HK-2 (cell line): ENCODE measurements at regions not wholly inside any gene's neighbourhood (a gene's known extent, or its start where the extent isn't known, plus 50 kb on each side); places are given as distances from the start of the nearest gene placed in this dataset.
A peak's percentile ranks its signal among the peaks of the same experiment; 100 is the strongest.

Experiments used
- DNase-seq: peaks from one replicate; pipeline ENCODE4 v3.0.0-alpha.2; 2018; ENCODE audit not compliant: unreplicated experiment

DNA sequence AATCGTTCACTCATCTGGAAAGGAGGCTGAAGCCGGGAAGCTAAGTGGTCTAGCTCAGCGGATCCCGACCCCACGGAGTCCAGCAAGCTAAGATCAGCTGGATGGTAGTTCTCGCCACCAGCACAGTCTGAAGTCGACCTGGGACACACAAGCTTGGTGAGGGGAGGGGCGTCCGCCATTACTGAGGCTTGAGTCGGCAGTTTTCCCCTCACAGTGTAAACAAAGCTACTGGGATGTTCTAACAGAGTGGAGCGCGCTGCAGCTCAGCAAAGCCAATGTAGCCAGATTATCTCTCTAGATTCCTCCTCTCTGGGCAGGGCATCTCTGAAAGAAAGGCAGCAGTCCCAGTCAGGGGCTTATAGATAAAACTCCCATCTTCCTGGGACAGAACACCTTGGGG lies 555.4 kb downstream of the BCOR start:
- DNase-seq = no peak

DNA sequence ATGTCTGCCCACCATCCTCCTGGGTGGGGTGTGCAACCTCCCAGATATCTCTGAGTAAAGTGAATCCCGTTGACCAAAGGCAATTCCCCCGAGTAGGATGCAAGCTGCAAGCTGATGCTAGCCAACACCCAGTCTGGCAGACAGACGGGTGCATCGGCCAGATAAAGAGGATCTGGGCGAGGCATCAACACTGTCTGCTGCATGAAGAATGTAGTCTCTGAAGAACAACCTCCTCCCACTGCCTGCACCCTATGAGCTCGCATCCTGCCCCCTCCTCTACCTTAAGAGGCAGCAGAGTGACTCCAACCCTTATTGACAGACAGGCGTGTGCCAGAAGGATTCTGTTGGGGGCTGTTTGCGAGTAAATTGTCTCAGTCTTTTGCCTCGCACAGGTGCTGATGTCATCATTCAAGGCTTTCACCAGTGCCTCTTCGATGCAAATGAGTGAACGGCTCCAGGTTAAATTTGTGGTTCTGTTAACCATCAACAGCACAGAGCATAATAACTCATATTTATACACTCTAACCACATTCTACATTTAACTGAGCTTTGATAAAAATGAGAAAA lies 546.9 kb downstream of the BCOR start:
- peak; percentile 7 for DNase-seq

DNA sequence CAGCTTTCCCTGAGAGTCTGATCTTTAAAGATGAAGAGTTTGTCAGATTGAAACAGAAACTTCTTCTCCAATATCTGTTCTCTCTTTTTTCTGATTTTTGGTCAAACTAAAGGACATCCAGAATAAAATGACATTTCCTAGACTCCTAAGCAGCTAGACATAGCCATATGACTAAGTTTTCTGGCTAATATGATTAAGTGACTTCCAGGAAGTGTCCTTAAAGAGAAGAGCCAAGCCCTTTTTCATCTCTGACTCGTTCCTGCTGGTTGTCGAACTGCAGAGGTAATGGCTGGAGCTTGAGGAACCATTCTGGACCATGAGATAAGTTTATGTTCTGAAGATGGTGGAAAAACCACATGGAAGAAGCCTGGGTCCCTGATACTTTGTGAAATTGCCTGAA lies 546.0 kb downstream of the BCOR start:
- no peak for DNase-seq

DNA sequence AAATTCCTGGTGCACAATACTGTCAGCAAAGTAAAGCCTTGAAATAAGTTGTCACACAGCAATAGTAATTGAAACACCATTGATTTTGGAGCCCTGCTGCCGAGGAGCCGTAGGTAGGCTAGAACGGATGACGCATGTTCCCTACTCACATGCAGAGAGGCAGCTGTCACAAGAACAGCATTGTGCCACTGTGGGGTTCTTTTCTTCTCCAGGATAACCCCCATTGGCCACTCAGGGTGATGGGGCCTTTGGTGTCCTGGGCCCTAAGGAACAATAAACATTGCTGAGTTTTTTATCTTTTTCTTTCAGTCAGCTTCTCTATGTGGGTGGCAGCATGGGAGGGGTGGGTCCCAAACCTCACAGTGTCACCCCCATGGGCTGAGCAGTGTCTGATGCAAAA lies 542.3 kb downstream of the BCOR start:
- no peak for DNase-seq

DNA sequence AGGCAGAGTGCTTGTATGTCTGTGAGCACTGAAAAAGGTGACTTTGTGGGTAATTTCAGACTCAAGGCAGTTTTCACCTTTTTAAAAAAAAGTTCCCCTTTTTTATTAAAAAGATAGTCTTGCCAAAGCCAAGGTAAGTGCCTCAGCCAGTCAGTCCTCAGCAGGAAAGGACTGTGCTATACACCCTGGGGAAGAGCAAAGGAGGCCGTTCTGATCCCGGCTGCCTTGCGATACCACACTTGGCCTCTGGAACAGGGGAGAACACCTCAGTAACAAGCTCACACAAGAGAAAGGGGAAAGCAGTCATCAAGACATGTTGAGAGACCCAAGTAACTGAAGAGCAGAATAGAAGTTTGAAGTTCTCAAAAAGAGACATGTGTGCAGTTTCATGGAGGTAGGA lies 541.7 kb downstream of the BCOR start:
- no peak for DNase-seq

DNA sequence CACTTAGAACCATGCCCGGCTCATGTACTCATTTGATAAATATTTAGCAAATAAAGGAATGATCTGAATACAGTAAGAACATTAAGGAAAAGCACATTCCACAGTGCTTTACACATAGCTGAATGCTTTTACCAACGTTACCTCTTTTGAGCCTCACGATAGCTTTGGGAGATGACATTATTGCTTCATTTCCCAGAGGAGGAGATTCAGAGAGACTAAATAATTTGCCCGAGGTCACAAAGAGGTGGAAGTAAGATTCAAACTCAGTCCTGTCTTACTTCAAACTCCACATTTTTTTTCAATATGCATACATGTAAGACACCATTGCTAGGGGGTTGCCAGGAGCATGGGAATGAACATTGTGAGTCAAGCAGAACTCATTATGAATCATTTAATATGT lies 538.5 kb downstream of the BCOR start:
- DNase-seq = no peak

DNA sequence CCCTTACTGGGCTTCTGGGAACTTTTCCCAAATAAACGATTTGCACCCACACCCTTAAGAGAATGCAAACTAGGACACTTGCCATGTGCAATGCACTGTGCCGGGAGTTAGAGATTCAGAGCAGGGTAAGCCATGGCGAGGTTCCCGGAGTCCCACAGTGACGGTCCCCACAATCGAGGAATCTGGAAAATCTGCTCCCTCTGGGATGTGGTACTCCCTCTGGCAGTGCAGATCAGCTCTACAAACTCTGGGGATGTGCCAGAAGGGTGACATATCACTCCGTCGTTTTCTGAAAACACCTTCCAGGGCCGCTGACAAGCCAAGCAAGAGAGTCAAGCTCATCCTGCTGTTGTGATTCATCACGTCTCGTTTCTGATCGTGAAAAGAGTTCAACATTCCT lies 537.5 kb downstream of the BCOR start:
- DNase-seq = no peak

DNA sequence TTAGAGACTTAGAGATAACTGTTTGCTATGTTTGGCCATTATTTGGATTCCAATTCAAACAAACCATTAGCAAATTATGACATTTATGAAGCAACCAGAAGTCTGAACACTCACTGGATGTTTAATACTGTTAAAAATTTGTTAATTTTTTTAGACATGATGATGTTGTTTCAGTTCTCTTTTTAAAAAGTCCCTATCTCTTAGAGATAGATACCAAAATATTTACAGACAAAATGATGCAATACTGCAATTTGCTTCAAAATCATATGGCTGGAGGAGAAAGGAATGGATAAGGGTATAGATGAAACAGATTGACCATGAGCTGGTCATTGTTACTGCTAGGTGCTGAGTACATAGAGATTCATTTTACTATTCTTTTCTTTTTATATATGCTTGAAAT lies 534.6 kb downstream of the BCOR start:
- no peak for DNase-seq

DNA sequence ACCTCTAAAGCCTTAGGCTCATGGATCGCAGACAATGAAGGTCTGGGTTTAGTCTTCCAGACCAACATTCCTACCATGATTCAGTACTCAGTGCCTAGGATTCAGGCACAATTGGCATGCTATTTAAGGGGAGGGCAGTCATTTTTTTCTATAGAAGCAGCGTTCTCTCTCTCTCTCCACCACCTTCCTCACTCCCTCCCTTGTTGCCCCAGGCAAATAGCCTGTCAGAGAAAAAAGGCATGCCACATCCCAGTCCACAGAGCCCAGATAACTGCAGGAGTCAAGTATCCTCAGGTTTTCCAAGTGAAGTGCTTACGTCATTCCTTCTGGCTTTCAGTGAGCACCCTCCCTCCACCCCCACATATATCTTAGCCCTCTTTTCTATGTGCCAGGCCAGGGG lies 533.0 kb downstream of the BCOR start:
- DNase-seq = no peak

DNA sequence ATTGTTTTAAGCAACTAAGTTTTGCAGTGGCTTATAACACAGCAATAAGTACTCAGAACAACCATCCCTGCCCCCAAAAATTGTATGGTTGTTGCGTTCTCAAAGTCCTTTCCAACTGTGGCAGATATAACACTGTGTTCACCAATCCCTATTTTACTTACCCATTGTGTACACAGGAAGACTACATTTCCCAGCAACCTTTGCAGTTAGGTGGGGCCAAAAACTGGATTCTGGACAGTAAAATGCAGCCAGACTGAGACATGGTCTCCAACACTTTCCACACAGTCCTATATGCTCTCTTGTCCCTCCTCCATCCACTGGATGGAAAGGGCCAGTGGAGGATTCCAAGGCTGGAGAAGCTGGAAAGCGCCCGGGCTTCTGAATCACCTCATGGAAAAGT lies 523.6 kb downstream of the BCOR start:
- no peak for DNase-seq

DNA sequence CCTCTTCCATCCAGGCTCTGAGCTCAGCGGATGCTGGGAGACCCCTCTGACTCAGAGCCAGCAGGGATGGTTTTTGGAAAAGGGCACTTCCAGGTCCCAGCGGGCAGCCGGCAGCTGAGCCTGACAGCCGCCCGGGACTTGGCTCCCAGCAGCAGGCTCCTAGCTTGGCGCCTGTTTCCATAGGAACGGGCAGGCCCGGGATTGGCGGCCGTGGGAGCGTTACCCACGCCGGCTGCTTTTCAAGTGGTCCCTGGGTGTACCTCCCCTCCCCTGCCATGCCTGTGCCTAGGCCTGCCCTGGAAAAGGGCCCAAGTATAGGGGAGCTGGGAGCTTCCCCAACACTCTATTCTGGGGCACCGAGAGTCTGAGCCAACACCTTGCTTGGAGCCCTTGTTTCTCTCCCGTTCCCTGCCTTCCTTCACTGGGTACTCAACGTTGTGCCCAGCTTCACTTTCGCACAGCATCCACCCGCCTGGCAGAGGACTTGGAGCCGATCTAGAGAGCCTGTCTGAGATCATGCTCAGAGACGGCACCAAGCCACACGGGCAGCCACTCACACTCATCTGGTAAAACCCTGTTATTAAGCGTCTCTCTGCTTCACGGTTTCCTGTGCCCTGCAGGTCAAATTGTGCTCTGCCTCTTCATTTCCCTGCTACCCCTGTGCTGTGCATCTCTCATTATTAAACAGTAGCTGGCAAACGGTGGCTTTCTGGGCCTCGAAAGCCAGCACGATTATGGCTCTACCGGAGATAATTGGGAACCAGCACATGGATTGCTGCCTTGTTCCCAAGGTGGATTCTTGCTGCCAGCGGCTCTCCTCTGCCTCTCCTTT lies 521.5 kb downstream of the BCOR start:
- no peak for DNase-seq

DNA sequence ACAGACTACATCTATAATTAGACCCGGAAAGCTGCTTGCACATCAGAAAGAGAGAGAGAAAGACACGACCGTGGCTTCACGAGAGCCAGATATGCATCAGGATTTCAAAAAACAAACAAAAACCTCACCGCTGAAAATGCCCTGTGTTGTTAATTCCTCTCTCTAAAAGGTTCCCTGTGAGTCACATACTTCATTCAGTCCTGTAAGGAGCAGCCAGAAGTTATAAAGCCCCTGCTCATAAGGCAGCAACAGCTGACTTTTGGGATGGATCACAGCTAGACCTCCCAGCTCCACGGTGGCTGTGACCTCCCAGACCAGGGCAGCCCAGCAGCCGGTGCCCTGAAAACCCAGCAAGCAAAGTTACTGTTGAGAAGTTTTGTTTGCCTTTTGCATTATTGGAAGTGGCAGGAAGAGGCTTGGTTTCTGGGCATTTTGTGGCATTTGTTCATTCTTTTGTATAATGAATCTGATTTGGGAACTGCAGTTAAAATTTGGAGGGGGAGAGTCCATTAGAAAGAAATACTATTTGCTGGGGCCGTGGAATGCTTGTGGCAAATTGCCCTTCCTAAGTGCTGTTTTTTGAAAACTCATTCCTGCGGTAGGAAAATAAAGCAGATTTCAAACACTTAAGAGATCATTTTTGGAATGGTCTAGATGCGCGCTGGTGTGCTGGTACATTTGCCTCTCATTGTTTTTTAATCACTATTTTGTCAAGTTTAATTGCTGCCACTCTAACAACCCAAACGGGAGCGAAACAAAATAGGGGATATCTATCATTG lies 520.4 kb downstream of the BCOR start:
- DNase-seq = no peak

DNA sequence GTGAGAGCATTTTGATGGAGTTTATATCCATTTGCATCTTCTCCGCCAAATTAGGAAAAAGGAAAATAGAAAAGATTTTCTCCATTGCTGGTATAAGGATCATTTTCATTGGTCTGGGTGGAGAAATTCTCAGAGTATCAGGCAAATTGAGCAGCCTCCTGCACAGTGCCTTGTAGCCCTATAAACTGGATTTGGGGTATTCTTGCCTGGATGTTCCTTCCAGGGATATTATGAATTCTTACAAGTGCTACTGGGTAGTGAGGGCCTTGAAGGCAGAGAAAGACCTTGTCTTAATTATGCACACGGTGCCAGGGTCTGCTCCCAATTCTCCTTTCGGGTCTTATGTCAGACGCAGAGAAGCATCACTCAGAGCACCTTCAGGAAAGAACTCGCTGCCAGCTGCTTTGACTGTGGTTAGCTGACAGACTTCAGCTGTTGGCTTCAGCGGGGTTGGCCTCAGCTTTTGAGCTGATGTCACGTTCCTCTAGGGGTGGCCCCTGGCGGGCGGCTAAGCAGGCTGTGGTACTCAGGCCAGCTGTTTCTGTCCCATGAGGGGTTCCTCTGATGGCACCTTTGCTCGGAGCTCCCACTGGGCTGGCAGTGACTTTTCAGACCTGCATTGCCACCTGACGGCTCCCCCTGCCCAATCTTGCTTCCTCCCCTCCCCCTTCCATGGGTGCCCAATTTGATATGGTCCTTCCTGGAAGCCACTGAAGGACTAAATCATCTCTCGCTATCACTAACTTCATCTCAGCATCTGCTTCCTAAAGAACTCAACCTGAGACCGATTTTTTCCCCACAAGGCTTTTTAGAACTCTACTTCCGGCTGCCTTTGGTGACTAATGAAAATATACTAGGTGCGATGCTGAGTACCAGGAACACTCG lies 519.5 kb downstream of the BCOR start:
- DNase-seq = no peak

DNA sequence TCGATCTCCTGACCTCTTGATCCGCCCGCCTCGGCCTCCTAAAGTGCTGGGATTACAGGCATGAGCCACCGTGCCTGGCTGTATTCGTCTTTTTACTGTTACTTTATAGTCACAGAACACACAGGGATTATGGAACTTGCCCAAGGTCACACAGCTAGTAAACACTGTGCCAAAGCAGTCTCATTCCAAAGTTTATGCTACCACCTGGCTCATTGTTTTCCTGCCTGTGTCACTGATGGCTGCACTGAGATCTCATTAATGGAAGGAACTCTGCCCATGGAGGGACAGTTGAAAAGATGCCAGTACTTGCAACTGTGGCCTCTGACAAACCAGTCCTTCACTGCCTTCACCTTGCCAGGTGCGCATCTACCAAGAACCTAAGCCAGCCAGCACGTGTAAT lies 517.7 kb downstream of the BCOR start:
- no peak for DNase-seq

DNA sequence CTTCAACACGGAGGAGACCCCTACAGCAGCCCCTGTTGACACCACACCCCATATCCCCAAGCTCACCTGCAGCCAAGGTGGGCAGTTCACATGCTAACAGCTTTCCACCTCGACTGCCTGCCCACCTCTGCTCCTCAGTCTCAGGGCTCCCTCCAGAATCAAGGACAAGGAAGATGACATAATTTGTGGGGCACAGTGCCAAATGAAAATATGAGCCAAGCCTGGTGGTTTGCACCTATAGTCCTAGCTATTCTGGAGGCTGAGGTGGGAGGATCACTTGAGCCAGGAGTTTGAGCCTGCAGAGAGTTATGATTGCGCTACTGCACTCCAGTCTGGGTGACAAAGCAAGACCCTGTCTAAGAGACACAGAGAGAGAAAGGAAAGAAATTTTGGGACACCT lies 516.3 kb downstream of the BCOR start:
- DNase-seq = no peak

DNA sequence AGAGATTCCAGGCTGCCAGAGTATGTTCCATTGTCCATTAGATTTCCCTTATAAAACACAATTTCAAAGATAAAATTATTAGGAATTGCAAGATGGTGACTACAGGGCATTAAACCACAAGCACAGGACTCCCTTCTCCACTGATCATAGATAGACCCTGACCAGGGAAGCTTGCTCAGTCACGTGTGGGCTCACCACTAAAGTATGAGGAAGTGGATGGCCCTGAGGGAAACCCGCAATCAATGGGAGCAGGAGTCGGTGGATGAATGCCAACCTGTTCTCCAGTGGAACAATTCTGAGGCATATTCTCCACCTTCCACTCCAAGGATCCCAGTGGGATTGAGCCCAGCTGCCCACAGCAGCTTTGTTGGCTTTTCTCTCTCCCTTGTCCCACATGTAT lies 515.7 kb downstream of the BCOR start:
- DNase-seq = peak; percentile 4

DNA sequence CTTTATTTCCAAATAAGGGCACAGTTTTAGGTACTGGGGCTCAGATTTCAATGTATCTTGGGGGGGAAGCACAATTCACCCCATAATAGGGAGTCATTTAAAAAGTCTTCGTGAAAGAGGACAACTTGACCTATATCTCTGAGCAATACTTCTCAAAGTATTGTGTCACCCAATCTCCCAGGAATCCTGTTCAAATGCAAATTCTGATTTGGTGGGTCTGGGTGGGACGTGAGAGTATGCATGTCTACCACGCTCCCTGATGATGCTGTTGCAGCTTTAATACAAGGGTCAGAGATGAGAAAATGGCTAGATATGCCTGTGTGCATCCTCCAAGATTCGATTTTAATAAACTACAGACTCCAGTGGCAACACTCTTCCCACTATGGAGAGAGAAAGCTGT lies 514.8 kb downstream of the BCOR start:
- no peak for DNase-seq

DNA sequence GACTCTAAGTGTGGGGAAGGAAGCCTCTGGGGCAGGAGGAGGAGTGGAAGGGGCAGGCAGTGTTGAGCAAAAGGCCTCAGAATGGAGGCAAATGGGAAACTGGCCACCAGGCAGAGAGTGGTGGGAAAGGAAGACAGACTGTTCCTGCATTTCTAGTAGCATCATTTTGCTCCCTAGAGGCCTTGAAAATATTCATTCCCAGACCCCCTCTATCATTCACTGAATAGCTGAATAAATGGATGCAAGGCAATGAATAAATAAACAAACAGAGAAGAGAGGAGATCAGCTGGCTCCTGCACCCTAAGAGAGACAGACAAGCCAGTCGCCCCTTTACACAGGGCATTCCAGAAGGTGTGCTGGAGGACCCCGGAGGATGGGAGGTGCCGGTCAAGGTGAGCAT lies 511.9 kb downstream of the BCOR start:
- no peak for DNase-seq

DNA sequence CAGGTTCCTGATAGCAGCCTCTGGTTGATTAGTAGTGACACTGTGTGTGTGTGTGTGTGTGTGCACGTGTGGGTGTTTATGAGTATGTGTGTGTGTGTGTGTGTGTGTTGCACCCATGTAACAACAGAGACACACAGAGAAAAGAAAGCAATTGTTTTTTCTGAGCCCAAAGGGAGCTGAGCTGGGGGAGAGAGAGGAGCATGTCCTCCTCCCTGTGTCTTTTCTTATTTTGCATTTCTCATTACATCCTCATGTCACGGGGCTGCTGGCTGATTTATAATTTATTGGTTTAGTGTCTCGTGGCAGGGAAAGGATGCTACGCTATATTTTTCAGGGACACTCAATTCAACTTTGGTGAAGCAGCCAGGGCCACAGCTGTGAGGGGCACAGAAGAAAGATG lies 511.4 kb downstream of the BCOR start:
- no peak for DNase-seq

DNA sequence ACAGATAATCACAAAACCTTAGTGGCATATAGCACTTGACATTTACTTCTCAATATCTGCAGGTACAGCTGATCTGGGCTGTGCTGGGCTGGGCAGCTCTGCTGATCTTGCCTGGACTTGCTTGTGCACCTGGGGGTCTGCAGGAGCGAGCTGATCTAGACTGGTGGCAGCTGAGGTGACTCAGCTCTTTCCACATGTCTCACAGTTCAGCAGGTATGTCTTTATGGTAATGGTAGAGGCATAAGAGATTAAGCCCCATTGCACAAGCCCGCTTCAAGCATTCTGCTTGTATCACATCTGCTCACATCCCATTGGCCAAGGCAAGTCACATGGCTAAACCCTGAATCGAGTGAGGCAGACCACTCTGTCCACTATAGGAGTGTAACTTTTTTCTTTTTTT lies 506.7 kb downstream of the BCOR start:
- DNase-seq = no peak

DNA sequence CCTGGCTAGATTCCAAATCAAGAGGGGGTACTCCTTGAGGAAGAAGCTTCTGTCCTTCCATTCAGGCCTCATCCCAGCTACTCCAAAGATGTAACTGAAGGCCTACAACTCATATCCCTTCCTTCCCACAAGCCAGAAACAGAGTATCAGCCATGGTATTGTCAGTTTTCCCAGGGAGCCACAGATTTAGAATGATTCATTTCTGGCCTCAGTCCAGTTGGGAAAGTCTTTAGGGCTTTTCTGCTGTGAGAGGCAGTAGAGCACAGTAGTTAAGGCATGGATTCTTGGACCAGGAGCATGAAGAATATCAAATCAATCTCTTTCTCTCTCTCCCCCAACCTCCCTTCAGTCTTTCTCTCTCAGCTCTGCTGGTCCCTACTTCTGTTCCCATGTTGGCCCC lies 505.0 kb downstream of the BCOR start:
- DNase-seq = no peak

DNA sequence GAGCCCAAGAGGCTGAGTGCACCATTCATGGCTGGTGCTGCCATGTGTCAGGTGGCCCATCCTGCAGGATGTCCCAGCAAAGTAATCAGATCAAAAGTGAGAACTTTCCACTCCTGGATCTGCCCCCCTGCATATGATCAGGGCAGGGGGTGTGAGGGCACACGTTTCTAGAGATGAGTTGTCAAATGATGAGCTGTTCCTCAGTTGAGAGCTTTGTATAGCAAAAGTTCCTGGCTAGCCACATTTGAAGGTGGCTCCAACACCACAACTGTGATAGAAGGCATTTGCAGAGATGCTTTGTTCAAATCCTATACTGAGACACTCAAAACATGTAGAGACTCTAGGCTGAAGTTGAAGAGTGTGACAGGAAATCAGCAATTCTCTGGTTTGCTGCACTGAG lies 501.8 kb downstream of the BCOR start:
- DNase-seq = no peak
